ENCODE measurements at regions not wholly inside any gene's neighbourhood (a gene's known extent, or its start where the extent isn't known, plus 50 kb on each side); places are given as distances from the start of the nearest gene placed in this dataset.

GRCh38 chrX:39525758-39526157, 572.0 kb downstream of the BCOR start:
- TF ChIP-seq, protein P1, sequence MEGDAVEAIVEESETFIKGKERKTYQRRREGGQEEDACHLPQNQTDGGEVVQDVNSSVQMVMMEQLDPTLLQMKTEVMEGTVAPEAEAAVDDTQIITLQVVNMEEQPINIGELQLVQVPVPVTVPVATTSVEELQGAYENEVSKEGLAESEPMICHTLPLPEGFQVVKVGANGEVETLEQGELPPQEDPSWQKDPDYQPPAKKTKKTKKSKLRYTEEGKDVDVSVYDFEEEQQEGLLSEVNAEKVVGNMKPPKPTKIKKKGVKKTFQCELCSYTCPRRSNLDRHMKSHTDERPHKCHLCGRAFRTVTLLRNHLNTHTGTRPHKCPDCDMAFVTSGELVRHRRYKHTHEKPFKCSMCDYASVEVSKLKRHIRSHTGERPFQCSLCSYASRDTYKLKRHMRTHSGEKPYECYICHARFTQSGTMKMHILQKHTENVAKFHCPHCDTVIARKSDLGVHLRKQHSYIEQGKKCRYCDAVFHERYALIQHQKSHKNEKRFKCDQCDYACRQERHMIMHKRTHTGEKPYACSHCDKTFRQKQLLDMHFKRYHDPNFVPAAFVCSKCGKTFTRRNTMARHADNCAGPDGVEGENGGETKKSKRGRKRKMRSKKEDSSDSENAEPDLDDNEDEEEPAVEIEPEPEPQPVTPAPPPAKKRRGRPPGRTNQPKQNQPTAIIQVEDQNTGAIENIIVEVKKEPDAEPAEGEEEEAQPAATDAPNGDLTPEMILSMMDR (IDR thresholded peaks at IDR 0.05): no peak
- no peak for TF ChIP-seq POLR2A (IDR thresholded peaks at IDR 0.05)

Data from uterus (tissue), 2 donors.